Breast epithelium (tissue), 3 donors: ENCODE measurements at regions not wholly inside any gene's neighbourhood (a gene's known extent, or its start where the extent isn't known, plus 50 kb on each side); places are given as distances from the start of the nearest gene placed in this dataset.
"Not testable (repeated sequence)": the region's sequence is repeated elsewhere in the genome, so short reads cannot be mapped to it uniquely, and the experiment has no call there.

Source experiments
- CTCF ChIP-seq, 3 donors: fragments of 450-650 bp; IDR thresholded peaks; one replicate each; pipeline ENCODE4 v1.5.1; 2016 to 2017; ENCODE audit warnings: antibody characterized with exemption in 3 of 3, mild to moderate bottlenecking in 3 of 3, moderate library complexity in 3 of 3
- POLR2AphosphoS5 ChIP-seq, 3 donors: sonication (generic); formaldehyde crosslinking; IDR thresholded peaks; one replicate each; pipeline ENCODE4 v1.6.1; 2017; ENCODE audit warnings: antibody characterized with exemption in 3 of 3

DNA sequence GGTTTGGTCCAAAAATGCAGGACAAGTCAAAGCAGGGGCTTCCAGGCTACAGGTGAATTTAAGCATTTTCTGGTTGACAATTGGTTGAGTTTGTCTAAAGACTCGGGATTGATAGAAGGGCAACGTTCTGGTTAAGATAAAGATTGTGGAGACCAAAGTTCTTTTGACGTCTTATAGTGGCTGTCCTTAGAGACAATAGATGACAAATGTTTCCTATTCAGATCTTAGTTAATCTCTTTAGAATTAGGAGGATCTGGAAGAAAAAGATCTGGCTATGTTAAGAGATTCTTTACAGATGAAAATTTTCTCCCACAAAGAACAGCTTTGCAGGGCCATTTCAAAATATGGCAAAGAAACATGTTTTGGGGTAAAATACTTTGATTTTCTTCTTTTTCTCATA is 157.9 kb downstream of the TTLL2 start:
- TF ChIP-seq CTCF, POLR2AphosphoS5 (IDR thresholded peaks at IDR 0.05): not testable (repeated sequence)
